Peyer's patch (tissue), 4 donors: ENCODE measurements at regions not wholly inside any gene's neighbourhood (a gene's known extent, or its start where the extent isn't known, plus 50 kb on each side); places are given as distances from the start of the nearest gene placed in this dataset.

ENCODE experiments used
- POLR2A ChIP-seq, 2 donors: fragments of 450-650 bp; IDR thresholded peaks; one replicate each; pipeline ENCODE4 v1.5.1; 2017; ENCODE audit warnings: antibody characterized with exemption in 2 of 2, mild to moderate bottlenecking in 2 of 2, moderate library complexity in 2 of 2
- TF ChIP-seq, protein P1 (sequence below), 6 experiments: fragments of 450-650 bp in 4 of 6; fragments of 200-600 bp in 2 of 6; sonication (generic) in 1 of 6; IDR thresholded peaks; one replicate each; pipeline ENCODE4 v1.5.1; 2017 to 2019; ENCODE audit warnings: antibody characterized with exemption in 6 of 6, mild to moderate bottlenecking in 3 of 6, moderate library complexity in 1 of 6

DNA sequence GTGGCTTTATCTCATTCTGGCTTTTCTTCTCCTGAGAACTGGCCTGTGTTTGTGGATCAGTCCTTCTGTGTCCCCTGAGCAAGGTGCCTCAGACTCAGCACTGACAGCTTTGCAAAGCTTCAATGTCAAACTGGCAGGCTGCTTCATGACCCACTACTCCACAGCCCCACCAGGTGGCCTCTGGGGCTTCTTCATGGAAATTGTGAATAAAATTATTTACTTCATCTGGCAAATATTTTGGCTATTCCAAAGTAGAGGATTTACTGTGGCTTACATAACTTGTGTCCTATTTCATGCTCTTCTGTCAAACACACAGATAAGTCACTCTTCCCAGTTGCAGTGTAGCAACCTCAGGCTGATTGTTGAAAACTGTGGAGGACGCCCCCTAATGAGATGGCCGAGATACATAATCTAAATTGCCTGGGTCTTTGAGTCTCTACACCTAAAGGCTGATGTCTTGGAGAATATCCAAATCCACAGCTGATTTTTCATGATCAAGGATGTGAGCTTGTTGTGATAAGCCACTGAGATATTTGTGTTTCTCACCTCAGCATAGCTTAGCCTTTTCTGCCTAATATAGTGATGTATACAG, 721.9 kb upstream of the SLC10A2 start:
- TF ChIP-seq, protein P1, sequence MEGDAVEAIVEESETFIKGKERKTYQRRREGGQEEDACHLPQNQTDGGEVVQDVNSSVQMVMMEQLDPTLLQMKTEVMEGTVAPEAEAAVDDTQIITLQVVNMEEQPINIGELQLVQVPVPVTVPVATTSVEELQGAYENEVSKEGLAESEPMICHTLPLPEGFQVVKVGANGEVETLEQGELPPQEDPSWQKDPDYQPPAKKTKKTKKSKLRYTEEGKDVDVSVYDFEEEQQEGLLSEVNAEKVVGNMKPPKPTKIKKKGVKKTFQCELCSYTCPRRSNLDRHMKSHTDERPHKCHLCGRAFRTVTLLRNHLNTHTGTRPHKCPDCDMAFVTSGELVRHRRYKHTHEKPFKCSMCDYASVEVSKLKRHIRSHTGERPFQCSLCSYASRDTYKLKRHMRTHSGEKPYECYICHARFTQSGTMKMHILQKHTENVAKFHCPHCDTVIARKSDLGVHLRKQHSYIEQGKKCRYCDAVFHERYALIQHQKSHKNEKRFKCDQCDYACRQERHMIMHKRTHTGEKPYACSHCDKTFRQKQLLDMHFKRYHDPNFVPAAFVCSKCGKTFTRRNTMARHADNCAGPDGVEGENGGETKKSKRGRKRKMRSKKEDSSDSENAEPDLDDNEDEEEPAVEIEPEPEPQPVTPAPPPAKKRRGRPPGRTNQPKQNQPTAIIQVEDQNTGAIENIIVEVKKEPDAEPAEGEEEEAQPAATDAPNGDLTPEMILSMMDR (IDR thresholded peaks at IDR 0.05) = no peak
- TF ChIP-seq POLR2A (IDR thresholded peaks at IDR 0.05) = no peak
